IMR-90 (cell line): ENCODE measurements at regions not wholly inside any gene's neighbourhood (a gene's known extent, or its start where the extent isn't known, plus 50 kb on each side); places are given as distances from the start of the nearest gene placed in this dataset.

Experiments
- BHLHE40 ChIP-seq: fragments of 150-350 bp; IDR thresholded peaks from 2 replicates; pipeline ENCODE4 v1.6.1; 2016; ENCODE audit warnings: mild to moderate bottlenecking, low read depth, low read length
- CEBPB ChIP-seq: IDR thresholded peaks from 2 replicates; pipeline ENCODE4 v1.6.1; 2012; ENCODE audit warnings: low read depth, low read length, improper control_type of control experiment
- CHD1 ChIP-seq: IDR thresholded peaks from 2 replicates; pipeline ENCODE4 v1.6.1; 2012; ENCODE audit warnings: low read depth, low read length, improper control_type of control experiment
- CTCF ChIP-seq: conservative IDR thresholded peaks from 2 replicates; pipeline ENCODE4 v1.5.1; 2012; ENCODE audit warnings: mild to moderate bottlenecking, low read depth, low read length, improper control_type of control experiment
- ELK1 ChIP-seq: fragments of 150-350 bp; IDR thresholded peaks from 2 replicates; pipeline ENCODE4 v1.6.1; 2016; ENCODE audit warnings: low read depth, mild to moderate bottlenecking, low read length, moderate library complexity, borderline replicate concordance
- FOS ChIP-seq: fragments of 150-350 bp; IDR thresholded peaks from 2 replicates; pipeline ENCODE4 v1.6.1; 2016; ENCODE audit warnings: low read depth, low read length
- MAZ ChIP-seq: IDR thresholded peaks from 2 replicates; pipeline ENCODE4 v1.6.1; 2012; ENCODE audit warnings: low read depth, mild to moderate bottlenecking, low read length, improper control_type of control experiment, moderate library complexity, borderline replicate concordance
- MXI1 ChIP-seq: IDR thresholded peaks from 2 replicates; pipeline ENCODE4 v1.6.1; 2012; ENCODE audit warnings: low read depth, mild to moderate bottlenecking, low read length, moderate library complexity, borderline replicate concordance
- POLR2A ChIP-seq: IDR thresholded peaks from 2 replicates; pipeline ENCODE4 v1.6.1; 2012; ENCODE audit warnings: mild to moderate bottlenecking, low read depth, low read length
- RAD21 ChIP-seq: IDR thresholded peaks from 2 replicates; pipeline ENCODE4 v1.6.1; 2012; ENCODE audit warnings: low read length, improper control_type of control experiment
- RCOR1 ChIP-seq: IDR thresholded peaks from 2 replicates; pipeline ENCODE4 v1.6.1; 2012; ENCODE audit warnings: mild to moderate bottlenecking, low read length, improper control_type of control experiment; ENCODE audit not compliant: insufficient replicate concordance
- RFX5 ChIP-seq: IDR thresholded peaks from 2 replicates; pipeline ENCODE4 v1.8.0; 2012; ENCODE audit warnings: low read depth, mild to moderate bottlenecking, low read length, moderate library complexity
- SMC3 ChIP-seq: fragments of 150-350 bp; IDR thresholded peaks from 2 replicates; pipeline ENCODE4 v1.6.1; 2016; ENCODE audit warnings: low read depth, mild to moderate bottlenecking, antibody characterized with exemption, low read length, moderate library complexity
- USF2 ChIP-seq: fragments of 150-350 bp; IDR thresholded peaks from 2 replicates; pipeline ENCODE4 v1.6.1; 2017; ENCODE audit warnings: mild to moderate bottlenecking, antibody characterized with exemption, low read length, low read depth

- TF ChIP-seq CTCF (no peak), CEBPB (no peak), ELK1 (no peak), RAD21 (no peak), POLR2A (no peak), SMC3 (no peak), CHD1 (no peak), BHLHE40 (no peak), USF2 (no peak), RCOR1 (no peak), FOS (no peak), MXI1 (no peak), MAZ (no peak), RFX5 (no peak)
Observed at GRCh38 chr5:159821461-159821940, 94.8 kb upstream of the ADRA1B start.
